SU-DHL-6 (cell line): ENCODE measurements at regions not wholly inside any gene's neighbourhood (a gene's known extent, or its start where the extent isn't known, plus 50 kb on each side); places are given as distances from the start of the nearest gene placed in this dataset.

Experiments used
- EZH2phosphoT487 ChIP-seq: fragments of 200-600 bp; sonication (generic), shearing (Covaris generic); conservative IDR thresholded peaks from 2 replicates; pipeline ENCODE4 v1.6.1; 2018; ENCODE audit warnings: mild to moderate bottlenecking, antibody characterized with exemption, low read length, moderate library complexity, mixed read lengths
- TF ChIP-seq, protein P1 (sequence below): fragments of 200-600 bp; sonication (generic); IDR thresholded peaks from one replicate; pipeline ENCODE4 v1.5.1; 2017; ENCODE audit warnings: antibody characterized with exemption, mild to moderate bottlenecking, low read length, moderate library complexity; ENCODE audit not compliant: insufficient read depth, poor library complexity, severe bottlenecking

- TF ChIP-seq, protein P1, sequence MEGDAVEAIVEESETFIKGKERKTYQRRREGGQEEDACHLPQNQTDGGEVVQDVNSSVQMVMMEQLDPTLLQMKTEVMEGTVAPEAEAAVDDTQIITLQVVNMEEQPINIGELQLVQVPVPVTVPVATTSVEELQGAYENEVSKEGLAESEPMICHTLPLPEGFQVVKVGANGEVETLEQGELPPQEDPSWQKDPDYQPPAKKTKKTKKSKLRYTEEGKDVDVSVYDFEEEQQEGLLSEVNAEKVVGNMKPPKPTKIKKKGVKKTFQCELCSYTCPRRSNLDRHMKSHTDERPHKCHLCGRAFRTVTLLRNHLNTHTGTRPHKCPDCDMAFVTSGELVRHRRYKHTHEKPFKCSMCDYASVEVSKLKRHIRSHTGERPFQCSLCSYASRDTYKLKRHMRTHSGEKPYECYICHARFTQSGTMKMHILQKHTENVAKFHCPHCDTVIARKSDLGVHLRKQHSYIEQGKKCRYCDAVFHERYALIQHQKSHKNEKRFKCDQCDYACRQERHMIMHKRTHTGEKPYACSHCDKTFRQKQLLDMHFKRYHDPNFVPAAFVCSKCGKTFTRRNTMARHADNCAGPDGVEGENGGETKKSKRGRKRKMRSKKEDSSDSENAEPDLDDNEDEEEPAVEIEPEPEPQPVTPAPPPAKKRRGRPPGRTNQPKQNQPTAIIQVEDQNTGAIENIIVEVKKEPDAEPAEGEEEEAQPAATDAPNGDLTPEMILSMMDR = no peak
- no peak for TF ChIP-seq EZH2phosphoT487
Observed at GRCh38 chr1:82837766-82838465, 1037.2 kb downstream of the ADGRL2 start.
